CD4-positive, alpha-beta memory T cell (primary cell): ENCODE measurements at regions not wholly inside any gene's neighbourhood (a gene's known extent, or its start where the extent isn't known, plus 50 kb on each side); places are given as distances from the start of the nearest gene placed in this dataset.

Experiments used
- CTCF ChIA-PET: fragments of 350-600 bp; sonication (Branson Sonifier 250); formaldehyde crosslinking; loops from one replicate; lab custom pipeline; 2021; ENCODE audit warnings: inconsistent platforms; ENCODE audit not compliant: partially characterized antibody; lab: Charles Lee
- POLR2A ChIA-PET: fragments of 350-600 bp; sonication (Branson Sonifier 250); formaldehyde crosslinking; loops from one replicate; lab custom pipeline; 2021; ENCODE audit not compliant: partially characterized antibody; lab: Charles Lee
- DNase-seq, 5 donors: peaks; one replicate each; pipeline versions ENCODE4 v3.0.0 to v3.0.0-alpha.2; 2020 to 2022; ENCODE audit warnings: mixed read lengths in 1 of 5
- H3K27ac ChIP-seq: one replicate; pipeline ENCODE4 v1.7.0; 2013; ENCODE audit warnings: low read depth, low read length
- H3K27me3 ChIP-seq: 2 replicates; pipeline ENCODE4 v1.7.0; 2013; ENCODE audit warnings: mild to moderate bottlenecking, low read length, moderate library complexity; ENCODE audit not compliant: insufficient read depth
- H3K36me3 ChIP-seq: 2 replicates; pipeline ENCODE4 v1.7.0; 2013; ENCODE audit warnings: mild to moderate bottlenecking, low read length, moderate library complexity; ENCODE audit not compliant: insufficient read depth
- H3K4me1 ChIP-seq: 2 replicates; pipeline ENCODE4 v1.7.0; 2013; ENCODE audit warnings: mild to moderate bottlenecking, low read length, moderate library complexity; ENCODE audit not compliant: insufficient read depth
- H3K4me3 ChIP-seq, 2 donors: one replicate each; pipeline ENCODE4 v1.7.0; 2013; ENCODE audit warnings: low read length in 2 of 2, mild to moderate bottlenecking in 1 of 2
- H3K9me3 ChIP-seq, 2 donors: one replicate each; pipeline ENCODE4 v1.7.0; 2013; ENCODE audit warnings: low read length in 2 of 2, control low read depth in 1 of 2; ENCODE audit not compliant: control insufficient read depth in 1 of 2
- H3K27ac Mint-ChIP-seq, 7 donors: one replicate each; pipeline ENCODE4 v1.8.0; 2020 to 2021; ENCODE audit warnings: mixed read lengths in 7 of 7, mild to moderate bottlenecking in 6 of 7, inconsistent platforms in 3 of 7, moderate library complexity in 3 of 7
- H3K27me3 Mint-ChIP-seq, 2 donors: one replicate each; pipeline ENCODE4 v1.8.0; 2020 to 2021; ENCODE audit warnings: mixed read lengths in 2 of 2
- H3K36me3 Mint-ChIP-seq, 2 donors: one replicate each; pipeline ENCODE4 v1.8.0; 2020 to 2021; ENCODE audit warnings: mixed read lengths in 2 of 2, inconsistent platforms in 1 of 2, mild to moderate bottlenecking in 1 of 2
- H3K4me1 Mint-ChIP-seq, 4 donors: one replicate each; pipeline ENCODE4 v1.8.0; 2020 to 2021; ENCODE audit warnings: mixed read lengths in 4 of 4, mild to moderate bottlenecking in 1 of 4
- H3K4me3 Mint-ChIP-seq, 8 donors: one replicate each; pipeline ENCODE4 v1.8.0; 2020 to 2021; ENCODE audit warnings: mixed read lengths in 8 of 8, mild to moderate bottlenecking in 7 of 8, moderate library complexity in 6 of 8, inconsistent platforms in 3 of 8
- H3K9me3 Mint-ChIP-seq, 8 donors: one replicate each; pipeline ENCODE4 v1.8.0; 2020 to 2021; ENCODE audit warnings: mixed read lengths in 8 of 8, mild to moderate bottlenecking in 5 of 8, inconsistent platforms in 3 of 8, moderate library complexity in 1 of 8
- intact Hi-C: fragments of 100-400 bp; cut with micrococcal nuclease; formaldehyde crosslinking; loops from one replicate; pipeline ENCODE4 v1.15.1; 2023

GRCh38 chr5:155522540-155522939 is 509.0 kb downstream of the KIF4B start:
- Histone ChIP-seq H3K4me1 (no peaks in the 10 kb centered on the region), H3K27ac (no peak overlapping the region), H3K27me3 (no peaks in the 10 kb centered on the region), H3K4me3 (no peak overlapping the region), H3K9me3 (no peaks in the 10 kb centered on the region), H3K36me3 (no peaks in the 10 kb centered on the region)
- peaks cover 0 to 5% (median 0%) of the 10 kb centered on the region in 8 donors for H3K9me3 Mint-ChIP-seq
- H3K27ac Mint-ChIP-seq, result no peak overlapping the region
- no peaks in the 10 kb centered on the region for H3K27me3 Mint-ChIP-seq
- POLR2A ChIA-PET, result no interaction called here
- CTCF ChIA-PET, result no interaction called here
- no peak for DNase-seq
- no peaks in the 10 kb centered on the region for H3K4me1 Mint-ChIP-seq
- intact Hi-C loops, result no loop called here
- H3K4me3 Mint-ChIP-seq, result no peak overlapping the region
- H3K36me3 Mint-ChIP-seq, result no peaks in the 10 kb centered on the region

DNA sequence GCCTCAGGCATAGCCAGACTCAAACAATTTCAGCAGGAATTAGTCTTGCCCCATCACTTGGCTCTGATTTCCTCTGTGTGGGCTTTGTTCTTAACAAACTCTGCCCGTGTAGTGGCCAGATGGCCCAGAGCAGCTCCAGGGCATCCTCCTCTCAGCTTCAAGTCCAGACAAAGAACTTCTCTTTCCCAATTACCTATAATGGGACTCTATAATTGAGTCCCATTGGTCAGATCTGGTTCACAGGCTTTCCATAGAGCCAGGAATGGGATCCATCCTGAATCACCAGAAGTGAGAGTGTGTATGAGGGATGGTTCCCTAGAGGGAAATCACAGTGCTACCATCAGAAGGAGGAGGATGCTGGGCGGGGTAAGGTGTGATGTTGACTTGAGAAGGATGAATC is 515.8 kb downstream of the KIF4B start:
- ChIA-PET POLR2A (no interaction called here), CTCF (no interaction called here)
- intact Hi-C loops, result no loop called here
- Histone ChIP-seq H3K27me3 (no peaks in the 10 kb centered on the region), H3K4me3 (no peak overlapping the region), H3K4me1 (no peaks in the 10 kb centered on the region), H3K36me3 (no peaks in the 10 kb centered on the region), H3K27ac (no peak overlapping the region), H3K9me3 (no peaks in the 10 kb centered on the region)
- no peaks in the 10 kb centered on the region for H3K36me3 Mint-ChIP-seq
- no peaks in the 10 kb centered on the region for H3K9me3 Mint-ChIP-seq
- H3K4me3 Mint-ChIP-seq, result no peak overlapping the region
- no peak for DNase-seq
- no peak overlapping the region for H3K27ac Mint-ChIP-seq
- H3K27me3 Mint-ChIP-seq, result no peaks in the 10 kb centered on the region
- H3K4me1 Mint-ChIP-seq, result no peaks in the 10 kb centered on the region

- no peaks in the 10 kb centered on the region for H3K9me3 ChIP-seq
- H3K27ac Mint-ChIP-seq, result no peak overlapping the region
- H3K4me1 Mint-ChIP-seq, result no peaks in the 10 kb centered on the region
- H3K27me3 ChIP-seq, result no peaks in the 10 kb centered on the region
- no peak overlapping the region for H3K4me3 Mint-ChIP-seq
- ChIA-PET POLR2A (no interaction called here), CTCF (no interaction called here)
- H3K36me3 ChIP-seq, result no peaks in the 10 kb centered on the region
- no peak overlapping the region for H3K27ac ChIP-seq
- no peaks in the 10 kb centered on the region for H3K36me3 Mint-ChIP-seq
- H3K9me3 Mint-ChIP-seq, result no peaks in the 10 kb centered on the region
- DNase-seq, result no peak
- H3K27me3 Mint-ChIP-seq, result no peaks in the 10 kb centered on the region
- no peak overlapping the region for H3K4me3 ChIP-seq
- H3K4me1 ChIP-seq, result no peaks in the 10 kb centered on the region
- intact Hi-C loops, result no loop called here
These were observed 516.5 kb downstream of the KIF4B start for GRCh38 chr5:155530046-155530445.

- H3K4me1 ChIP-seq, result no peaks in the 10 kb centered on the region
- H3K4me1 Mint-ChIP-seq, result no peaks in the 10 kb centered on the region
- CTCF ChIA-PET, result no interaction called here
- H3K27me3 ChIP-seq, result no peaks in the 10 kb centered on the region
- no peak overlapping the region for H3K4me3 Mint-ChIP-seq
- H3K36me3 Mint-ChIP-seq, result no peaks in the 10 kb centered on the region
- H3K9me3 Mint-ChIP-seq, result no peaks in the 10 kb centered on the region
- no peaks in the 10 kb centered on the region for H3K36me3 ChIP-seq
- intact Hi-C loops, result no loop called here
- DNase-seq, result no peak
- H3K27ac Mint-ChIP-seq, result no peak overlapping the region
- no peak overlapping the region for H3K4me3 ChIP-seq
- no peaks in the 10 kb centered on the region for H3K27me3 Mint-ChIP-seq
- no peaks in the 10 kb centered on the region for H3K9me3 ChIP-seq
- no peak overlapping the region for H3K27ac ChIP-seq
- POLR2A ChIA-PET, result no interaction called here
These were observed 519.2 kb downstream of the KIF4B start for GRCh38 chr5:155532621-155533311.

- no peaks in the 10 kb centered on the region for H3K4me1 Mint-ChIP-seq
- Histone ChIP-seq H3K36me3 (no peaks in the 10 kb centered on the region), H3K4me1 (no peaks in the 10 kb centered on the region), H3K27ac (no peak overlapping the region), H3K27me3 (no peaks in the 10 kb centered on the region), H3K9me3 (no peaks in the 10 kb centered on the region), H3K4me3 (no peak overlapping the region)
- H3K9me3 Mint-ChIP-seq, result peaks cover 0 to 6% (median 0%) of the 10 kb centered on the region in 8 donors
- H3K27ac Mint-ChIP-seq, result no peak overlapping the region
- DNase-seq, result no peak
- no peaks in the 10 kb centered on the region for H3K27me3 Mint-ChIP-seq
- no peak overlapping the region for H3K4me3 Mint-ChIP-seq
- no peaks in the 10 kb centered on the region for H3K36me3 Mint-ChIP-seq
- intact Hi-C loops, result no loop called here
- CTCF ChIA-PET, result no interaction called here
- POLR2A ChIA-PET, result no interaction called here
These were observed 526.5 kb downstream of the KIF4B start for GRCh38 chr5:155540000-155540595.

- Histone ChIP-seq H3K27me3 (no peaks in the 10 kb centered on the region), H3K36me3 (no peaks in the 10 kb centered on the region), H3K4me1 (no peaks in the 10 kb centered on the region), H3K9me3 (no peaks in the 10 kb centered on the region), H3K4me3 (no peak overlapping the region), H3K27ac (no peak overlapping the region)
- Mint-ChIP-seq H3K27ac (no peak overlapping the region), H3K9me3 (peaks cover 0 to 11% (median 4%) of the 10 kb centered on the region in 8 donors), H3K4me3 (no peak overlapping the region), H3K4me1 (no peaks in the 10 kb centered on the region), H3K36me3 (no peaks in the 10 kb centered on the region), H3K27me3 (no peaks in the 10 kb centered on the region)
- no peak for DNase-seq
- ChIA-PET POLR2A (no interaction called here), CTCF (no interaction called here)
- intact Hi-C loops, result no loop called here
These were observed 532.5 kb downstream of the KIF4B start for GRCh38 chr5:155546075-155546474.

- Mint-ChIP-seq H3K9me3 (peaks cover 0 to 10% (median 0%) of the 10 kb centered on the region in 8 donors), H3K27ac (no peak overlapping the region), H3K4me3 (no peak overlapping the region), H3K4me1 (no peaks in the 10 kb centered on the region), H3K36me3 (no peaks in the 10 kb centered on the region), H3K27me3 (no peaks in the 10 kb centered on the region)
- H3K4me1 ChIP-seq, result no peaks in the 10 kb centered on the region
- intact Hi-C loops, result no loop called here
- no peak for DNase-seq
- no peaks in the 10 kb centered on the region for H3K27me3 ChIP-seq
- H3K36me3 ChIP-seq, result no peaks in the 10 kb centered on the region
- ChIA-PET CTCF (no interaction called here), POLR2A (no interaction called here)
- H3K27ac ChIP-seq, result no peak overlapping the region
- no peak overlapping the region for H3K4me3 ChIP-seq
- no peaks in the 10 kb centered on the region for H3K9me3 ChIP-seq
These were observed 540.9 kb downstream of the KIF4B start for GRCh38 chr5:155554500-155554899.
